Kidney (tissue), 13 donors: ENCODE measurements at regions not wholly inside any gene's neighbourhood (a gene's known extent, or its start where the extent isn't known, plus 50 kb on each side); places are given as distances from the start of the nearest gene placed in this dataset.

Experiments
- DNase-seq, 5 donors: peaks; one replicate each; pipeline ENCODE4 v3.0.0-alpha.2; 2013 to 2020
- FAIRE-seq: peaks from 2 replicates; lab custom pipeline; 2012; peaks lifted over from hg19 to GRCh38; lab: Jason Lieb, UNC
- H3K27ac ChIP-seq, 2 donors: one replicate each; pipeline ENCODE4 v1.7.0; 2013; ENCODE audit warnings: low read depth in 2 of 2, low read length in 2 of 2, inconsistent platforms in 1 of 2
- H3K27me3 ChIP-seq: one replicate; pipeline ENCODE4 v1.7.1; 2013; ENCODE audit warnings: low read length, inconsistent platforms; ENCODE audit not compliant: control insufficient read depth, insufficient read depth
- H3K36me3 ChIP-seq, 3 donors: one replicate each; pipeline versions ENCODE4 v1.7.0 to v1.7.1; 2013; ENCODE audit warnings: low read length in 3 of 3, control low read depth in 1 of 3, inconsistent platforms in 1 of 3; ENCODE audit not compliant: insufficient read depth in 3 of 3, control insufficient read depth in 2 of 3
- H3K4me1 ChIP-seq, 3 donors: one replicate each; pipeline versions ENCODE4 v1.7.0 to v1.7.1; 2013; ENCODE audit warnings: low read length in 3 of 3, inconsistent platforms in 1 of 3, low read depth in 1 of 3; ENCODE audit not compliant: control insufficient read depth in 2 of 3, insufficient read depth in 2 of 3
- H3K4me3 ChIP-seq, 3 donors: one replicate each; pipeline versions ENCODE4 v1.7.0 to v1.8.1; 2013; ENCODE audit warnings: low read length in 3 of 3, control low read depth in 1 of 3, inconsistent platforms in 1 of 3
- H3K9ac ChIP-seq, 3 donors: one replicate each; pipeline versions ENCODE4 v1.7.0 to v1.7.1; 2013; ENCODE audit warnings: low read length in 3 of 3, control low read depth in 1 of 3, inconsistent platforms in 1 of 3
- H3K9me3 ChIP-seq, 3 donors: one replicate each; pipeline versions ENCODE4 v1.7.0 to v1.7.1; 2013; ENCODE audit warnings: low read length in 3 of 3, control low read depth in 1 of 3, inconsistent platforms in 1 of 3; ENCODE audit not compliant: control insufficient read depth in 2 of 3, insufficient read depth in 1 of 3
- intact Hi-C: fragments of 100-400 bp; cut with DNase I; formaldehyde crosslinking; loops from one replicate; pipeline ENCODE4 v1.11.1; 2022
- TF ChIP-seq, protein P1 (sequence below): IDR thresholded peaks from 3 replicates; pipeline ENCODE4 v1.5.1; 2012; ENCODE audit warnings: mild to moderate bottlenecking, moderate library complexity, borderline replicate concordance; ENCODE audit not compliant: insufficient read depth; ENCODE audit errors: extremely low read depth
- donor health status: control.
- donor health status: control.
- donor health status: control.
- donor health status: control.
- donor health status: control.
- donor health status: DM: yes; HTN: yes; CAD: no.
- donor health status: Normal renal cell carcinoma (clear cell type).

- Histone ChIP-seq H3K4me1 (no peaks in the 10 kb centered on the region), H3K9ac (no peak overlapping the region), H3K27me3 (no peaks in the 10 kb centered on the region), H3K9me3 (no peaks in the 10 kb centered on the region), H3K36me3 (no peaks in the 10 kb centered on the region), H3K4me3 (no peak overlapping the region), H3K27ac (no peak overlapping the region)
- TF ChIP-seq, protein P1, sequence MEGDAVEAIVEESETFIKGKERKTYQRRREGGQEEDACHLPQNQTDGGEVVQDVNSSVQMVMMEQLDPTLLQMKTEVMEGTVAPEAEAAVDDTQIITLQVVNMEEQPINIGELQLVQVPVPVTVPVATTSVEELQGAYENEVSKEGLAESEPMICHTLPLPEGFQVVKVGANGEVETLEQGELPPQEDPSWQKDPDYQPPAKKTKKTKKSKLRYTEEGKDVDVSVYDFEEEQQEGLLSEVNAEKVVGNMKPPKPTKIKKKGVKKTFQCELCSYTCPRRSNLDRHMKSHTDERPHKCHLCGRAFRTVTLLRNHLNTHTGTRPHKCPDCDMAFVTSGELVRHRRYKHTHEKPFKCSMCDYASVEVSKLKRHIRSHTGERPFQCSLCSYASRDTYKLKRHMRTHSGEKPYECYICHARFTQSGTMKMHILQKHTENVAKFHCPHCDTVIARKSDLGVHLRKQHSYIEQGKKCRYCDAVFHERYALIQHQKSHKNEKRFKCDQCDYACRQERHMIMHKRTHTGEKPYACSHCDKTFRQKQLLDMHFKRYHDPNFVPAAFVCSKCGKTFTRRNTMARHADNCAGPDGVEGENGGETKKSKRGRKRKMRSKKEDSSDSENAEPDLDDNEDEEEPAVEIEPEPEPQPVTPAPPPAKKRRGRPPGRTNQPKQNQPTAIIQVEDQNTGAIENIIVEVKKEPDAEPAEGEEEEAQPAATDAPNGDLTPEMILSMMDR, result no peak
- FAIRE-seq (no peak), DNase-seq (no peak)
- intact Hi-C loops, result no loop called here
These were observed 103.6 kb downstream of the ITM2A start for GRCh38 chrX:79263550-79263949.

DNA sequence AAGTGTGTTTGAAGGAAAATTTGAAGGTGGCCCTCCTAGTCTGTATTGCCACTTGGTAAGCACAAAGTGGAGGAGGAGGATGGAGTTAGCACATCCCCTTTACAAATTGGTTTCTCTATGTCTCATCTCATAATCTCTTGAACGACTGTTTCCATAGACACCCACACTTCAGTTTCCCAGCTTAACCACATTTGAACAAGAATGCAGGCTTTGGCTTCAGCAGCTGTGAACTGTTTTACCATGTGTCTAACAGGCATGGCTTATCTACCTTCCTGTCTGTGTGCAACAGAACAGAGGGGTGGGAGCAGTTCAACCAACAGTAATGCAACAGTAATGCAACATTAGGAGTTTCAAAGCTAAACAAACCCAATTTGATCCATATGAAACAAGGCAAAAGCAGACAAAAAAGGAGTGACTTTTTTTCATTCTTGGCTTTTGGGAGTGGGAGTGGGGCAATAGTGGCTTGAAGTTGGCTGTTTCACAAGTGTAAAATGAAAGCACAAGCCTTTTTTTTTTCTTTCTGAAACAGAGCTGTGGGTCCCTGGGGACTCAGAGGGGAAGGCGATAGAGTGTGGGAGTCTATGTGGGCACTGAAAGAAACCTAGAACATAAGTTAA is 108.0 kb downstream of the ITM2A start:
- no peak overlapping the region for H3K27ac ChIP-seq
- intact Hi-C loops, result no loop called here
- no peaks in the 10 kb centered on the region for H3K9me3 ChIP-seq
- no peak overlapping the region for H3K4me3 ChIP-seq
- TF ChIP-seq, protein P1, result no peak
- H3K4me1 ChIP-seq, result no peaks in the 10 kb centered on the region
- FAIRE-seq (no peak), DNase-seq (no peak)
- no peak overlapping the region for H3K9ac ChIP-seq
- H3K36me3 ChIP-seq, result no peaks in the 10 kb centered on the region
- no peaks in the 10 kb centered on the region for H3K27me3 ChIP-seq

GRCh38 chrX:79243691-79244090 is 99.2 kb downstream of the GPR174 start:
- no peak overlapping the region for H3K9ac ChIP-seq
- no peak for DNase-seq
- no peaks in the 10 kb centered on the region for H3K27me3 ChIP-seq
- TF ChIP-seq, protein P1, result no peak
- no peak overlapping the region for H3K27ac ChIP-seq
- H3K9me3 ChIP-seq, result no peaks in the 10 kb centered on the region
- no peak overlapping the region for H3K4me3 ChIP-seq
- no peaks in the 10 kb centered on the region for H3K4me1 ChIP-seq
- no peak for FAIRE-seq
- intact Hi-C loops, result no loop called here
- H3K36me3 ChIP-seq, result no peaks in the 10 kb centered on the region

GRCh38 chrX:79235899-79236298 is 91.4 kb downstream of the GPR174 start:
- FAIRE-seq (no peak), DNase-seq (no peak)
- Histone ChIP-seq H3K9me3 (no peaks in the 10 kb centered on the region), H3K4me1 (no peaks in the 10 kb centered on the region), H3K27me3 (no peaks in the 10 kb centered on the region), H3K4me3 (no peak overlapping the region), H3K9ac (no peak overlapping the region), H3K27ac (no peak overlapping the region), H3K36me3 (no peaks in the 10 kb centered on the region)
- intact Hi-C loops, result no loop called here
- TF ChIP-seq, protein P1, result no peak
